WTC11 (cell line): ENCODE measurements at regions not wholly inside any gene's neighbourhood (a gene's known extent, or its start where the extent isn't known, plus 50 kb on each side); places are given as distances from the start of the nearest gene placed in this dataset.

ENCODE experiments used
- ATAC-seq: fragments of 200-7000 bp; cut with Tn5 transposase; 2 replicates; pipeline ENCODE4 v1.10.0; 2021; ENCODE audit warnings: mild to moderate bottlenecking, moderate library complexity
- CTCF ChIA-PET: fragments of 300-600 bp; sonication (Branson Sonifier 250); formaldehyde crosslinking; loops from one replicate; lab custom pipeline; 2021; ENCODE audit warnings: antibody characterized with exemption; lab: Charles Lee
- POLR2A ChIA-PET: fragments of 350-600 bp; sonication (Branson Sonifier 250); formaldehyde crosslinking; loops from one replicate; lab custom pipeline; 2021; ENCODE audit warnings: antibody characterized with exemption; lab: Charles Lee
- DNase-seq: peaks from one replicate; pipeline ENCODE4 v3.0.0; 2021; ENCODE audit warnings: low spot score
- H3K27ac Mint-ChIP-seq: 2 replicates; pipeline ENCODE4 v1.8.0; 2021; ENCODE audit warnings: mixed read lengths
- H3K27me3 Mint-ChIP-seq: 2 replicates; pipeline ENCODE4 v1.8.0; 2021; ENCODE audit warnings: low read depth, mild to moderate bottlenecking, moderate library complexity, mixed read lengths
- H3K36me3 Mint-ChIP-seq: 2 replicates; pipeline ENCODE4 v1.8.0; 2021; ENCODE audit warnings: mixed read lengths
- H3K4me1 Mint-ChIP-seq: 2 replicates; pipeline ENCODE4 v1.8.0; 2022; ENCODE audit warnings: mixed read lengths
- H3K4me3 Mint-ChIP-seq: 2 replicates; pipeline ENCODE4 v1.8.0; 2021; ENCODE audit warnings: mild to moderate bottlenecking, moderate library complexity, mixed read lengths
- H3K9me3 Mint-ChIP-seq: 2 replicates; pipeline ENCODE4 v1.8.0; 2021; ENCODE audit warnings: mixed read lengths
- CBFB ChIP-seq: sonication (generic); formaldehyde crosslinking; IDR thresholded peaks from 2 replicates; pipeline ENCODE4 v1.8.1; 2022; ENCODE audit warnings: mild to moderate bottlenecking, low read depth, missing genetic modification reagents
- CTCF ChIP-seq: fragments of 200-600 bp; IDR thresholded peaks from 2 replicates; pipeline ENCODE4 v1.8.0; 2022; ENCODE audit warnings: antibody characterized with exemption
- EMX1 ChIP-seq: fragments of 250-450 bp; sonication (Bioruptor Pico); IDR thresholded peaks from 2 replicates; pipeline ENCODE4 v1.8.0; 2021; ENCODE audit warnings: mild to moderate bottlenecking
- HMGA2 ChIP-seq: fragments of 250-450 bp; sonication (Bioruptor Pico); IDR thresholded peaks from 2 replicates; pipeline ENCODE4 v1.4.0; 2021; ENCODE audit warnings: mild to moderate bottlenecking, moderate library complexity
- KAT7 ChIP-seq: sonication (generic); formaldehyde crosslinking; IDR thresholded peaks from 2 replicates; pipeline ENCODE4 v1.8.1; 2023; ENCODE audit warnings: missing genetic modification reagents, mild to moderate bottlenecking, borderline replicate concordance
- NR2C2 ChIP-seq: sonication (generic); formaldehyde crosslinking; IDR thresholded peaks from 2 replicates; pipeline ENCODE4 v1.8.0; 2022; ENCODE audit warnings: mild to moderate bottlenecking, missing genetic modification reagents
- RELA ChIP-seq: sonication (generic); formaldehyde crosslinking; IDR thresholded peaks from 2 replicates; pipeline ENCODE4 v1.8.1; 2022; ENCODE audit warnings: missing genetic modification reagents, mild to moderate bottlenecking, borderline replicate concordance
- SMAD3 ChIP-seq: sonication (generic); formaldehyde crosslinking; IDR thresholded peaks from 2 replicates; pipeline ENCODE4 v1.8.0; 2022; ENCODE audit warnings: missing genetic modification reagents, mild to moderate bottlenecking, borderline replicate concordance
- SOX15 ChIP-seq: fragments of 250-450 bp; sonication (Bioruptor Pico); IDR thresholded peaks from 2 replicates; pipeline ENCODE4 v1.9.0; 2021; ENCODE audit warnings: mild to moderate bottlenecking
- ZBTB21 ChIP-seq: sonication (generic); formaldehyde crosslinking; IDR thresholded peaks from 2 replicates; pipeline ENCODE4 v1.8.1; 2023; ENCODE audit warnings: mild to moderate bottlenecking, missing genetic modification reagents, borderline replicate concordance
- ZNF138 ChIP-seq: sonication (generic); formaldehyde crosslinking; conservative IDR thresholded peaks from 2 replicates; pipeline ENCODE4 v1.8.1; 2022; ENCODE audit warnings: mild to moderate bottlenecking, moderate library complexity, missing genetic modification reagents
- ZNF281 ChIP-seq: sonication (generic); formaldehyde crosslinking; IDR thresholded peaks from 2 replicates; pipeline ENCODE4 v1.8.0; 2023; ENCODE audit warnings: mild to moderate bottlenecking, missing genetic modification reagents
- TF ChIP-seq, protein P1 (sequence below): fragments of 250-450 bp; sonication (Bioruptor Pico); IDR thresholded peaks from 2 replicates; pipeline ENCODE4 v1.9.0; 2021; ENCODE audit warnings: mild to moderate bottlenecking
- TF ChIP-seq, protein P2 (sequence below): fragments of 250-450 bp; sonication (Bioruptor Pico); IDR thresholded peaks from 2 replicates; pipeline ENCODE4 v2.1.2; 2022; ENCODE audit warnings: mild to moderate bottlenecking, moderate library complexity
- TF ChIP-seq, protein P3 (sequence below): sonication (generic); formaldehyde crosslinking; IDR thresholded peaks from 2 replicates; pipeline ENCODE4 v1.8.1; 2022; ENCODE audit warnings: mild to moderate bottlenecking, moderate library complexity, missing genetic modification reagents
- TF ChIP-seq, protein P4 (sequence below): sonication (generic); formaldehyde crosslinking; IDR thresholded peaks from 2 replicates; pipeline ENCODE4 v1.8.0; 2022; ENCODE audit warnings: missing genetic modification reagents

GRCh38 chr12:73083736-73084135 is 811.6 kb downstream of the TRHDE start:
- DNase-seq: no peak
- TF ChIP-seq, protein P1, sequence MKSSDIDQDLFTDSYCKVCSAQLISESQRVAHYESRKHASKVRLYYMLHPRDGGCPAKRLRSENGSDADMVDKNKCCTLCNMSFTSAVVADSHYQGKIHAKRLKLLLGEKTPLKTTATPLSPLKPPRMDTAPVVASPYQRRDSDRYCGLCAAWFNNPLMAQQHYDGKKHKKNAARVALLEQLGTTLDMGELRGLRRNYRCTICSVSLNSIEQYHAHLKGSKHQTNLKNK (CRISPR knock-in tag): no peak
- no peak for TF ChIP-seq ZBTB21 (CRISPR knock-in tag)
- TF ChIP-seq CBFB (CRISPR knock-in tag): no peak
- TF ChIP-seq CTCF: no peak
- TF ChIP-seq, all 79 proteins: peak for 0
- H3K4me1 Mint-ChIP-seq: peaks cover 2% of the 10 kb centered on the region; the same call in 1 of the 2 replicates
- no peak overlapping the region for H3K27ac Mint-ChIP-seq
- ChIA-PET CTCF (no interaction called here), POLR2A (no interaction called here)
- peaks cover 17% of the 10 kb centered on the region for H3K36me3 Mint-ChIP-seq
- no peak for ATAC-seq
- H3K27me3 Mint-ChIP-seq: no peaks in the 10 kb centered on the region; the same call in 1 of the 2 replicates
- H3K4me3 Mint-ChIP-seq: no peak overlapping the region
- H3K9me3 Mint-ChIP-seq: peaks cover 25% of the 10 kb centered on the region

- CTCF ChIA-PET: no interaction called here
- POLR2A ChIA-PET: no interaction called here
- Mint-ChIP-seq H3K27ac (no peak overlapping the region), H3K4me3 (no peak overlapping the region), H3K27me3 (no peaks in the 10 kb centered on the region), H3K4me1 (peaks cover 10% of the 10 kb centered on the region), H3K9me3 (peaks cover 2% of the 10 kb centered on the region; the same call in 1 of the 2 replicates), H3K36me3 (no peaks in the 10 kb centered on the region)
- no peak for TF ChIP-seq HMGA2 (CRISPR knock-in tag)
- no peak for TF ChIP-seq SMAD3 (CRISPR knock-in tag)
- TF ChIP-seq EMX1 (CRISPR knock-in tag): no peak
- TF ChIP-seq ZNF138 (CRISPR knock-in tag): no peak
- TF ChIP-seq NR2C2 (CRISPR knock-in tag): no peak
- no peak for TF ChIP-seq SOX15 (CRISPR knock-in tag)
- TF ChIP-seq, protein P2, sequence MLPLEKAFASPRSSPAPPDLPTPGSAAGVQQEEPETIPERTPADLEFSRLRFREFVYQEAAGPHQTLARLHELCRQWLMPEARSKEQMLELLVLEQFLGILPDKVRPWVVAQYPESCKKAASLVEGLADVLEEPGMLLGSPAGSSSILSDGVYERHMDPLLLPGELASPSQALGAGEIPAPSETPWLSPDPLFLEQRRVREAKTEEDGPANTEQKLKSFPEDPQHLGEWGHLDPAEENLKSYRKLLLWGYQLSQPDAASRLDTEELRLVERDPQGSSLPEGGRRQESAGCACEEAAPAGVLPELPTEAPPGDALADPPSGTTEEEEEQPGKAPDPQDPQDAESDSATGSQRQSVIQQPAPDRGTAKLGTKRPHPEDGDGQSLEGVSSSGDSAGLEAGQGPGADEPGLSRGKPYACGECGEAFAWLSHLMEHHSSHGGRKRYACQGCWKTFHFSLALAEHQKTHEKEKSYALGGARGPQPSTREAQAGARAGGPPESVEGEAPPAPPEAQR (CRISPR knock-in tag): no peak
- no peak for TF ChIP-seq KAT7 (CRISPR knock-in tag)
- TF ChIP-seq, protein P3, sequence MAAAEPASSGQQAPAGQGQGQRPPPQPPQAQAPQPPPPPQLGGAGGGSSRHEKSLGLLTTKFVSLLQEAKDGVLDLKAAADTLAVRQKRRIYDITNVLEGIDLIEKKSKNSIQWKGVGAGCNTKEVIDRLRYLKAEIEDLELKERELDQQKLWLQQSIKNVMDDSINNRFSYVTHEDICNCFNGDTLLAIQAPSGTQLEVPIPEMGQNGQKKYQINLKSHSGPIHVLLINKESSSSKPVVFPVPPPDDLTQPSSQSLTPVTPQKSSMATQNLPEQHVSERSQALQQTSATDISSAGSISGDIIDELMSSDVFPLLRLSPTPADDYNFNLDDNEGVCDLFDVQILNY: no peak
- TF ChIP-seq, protein P4, sequence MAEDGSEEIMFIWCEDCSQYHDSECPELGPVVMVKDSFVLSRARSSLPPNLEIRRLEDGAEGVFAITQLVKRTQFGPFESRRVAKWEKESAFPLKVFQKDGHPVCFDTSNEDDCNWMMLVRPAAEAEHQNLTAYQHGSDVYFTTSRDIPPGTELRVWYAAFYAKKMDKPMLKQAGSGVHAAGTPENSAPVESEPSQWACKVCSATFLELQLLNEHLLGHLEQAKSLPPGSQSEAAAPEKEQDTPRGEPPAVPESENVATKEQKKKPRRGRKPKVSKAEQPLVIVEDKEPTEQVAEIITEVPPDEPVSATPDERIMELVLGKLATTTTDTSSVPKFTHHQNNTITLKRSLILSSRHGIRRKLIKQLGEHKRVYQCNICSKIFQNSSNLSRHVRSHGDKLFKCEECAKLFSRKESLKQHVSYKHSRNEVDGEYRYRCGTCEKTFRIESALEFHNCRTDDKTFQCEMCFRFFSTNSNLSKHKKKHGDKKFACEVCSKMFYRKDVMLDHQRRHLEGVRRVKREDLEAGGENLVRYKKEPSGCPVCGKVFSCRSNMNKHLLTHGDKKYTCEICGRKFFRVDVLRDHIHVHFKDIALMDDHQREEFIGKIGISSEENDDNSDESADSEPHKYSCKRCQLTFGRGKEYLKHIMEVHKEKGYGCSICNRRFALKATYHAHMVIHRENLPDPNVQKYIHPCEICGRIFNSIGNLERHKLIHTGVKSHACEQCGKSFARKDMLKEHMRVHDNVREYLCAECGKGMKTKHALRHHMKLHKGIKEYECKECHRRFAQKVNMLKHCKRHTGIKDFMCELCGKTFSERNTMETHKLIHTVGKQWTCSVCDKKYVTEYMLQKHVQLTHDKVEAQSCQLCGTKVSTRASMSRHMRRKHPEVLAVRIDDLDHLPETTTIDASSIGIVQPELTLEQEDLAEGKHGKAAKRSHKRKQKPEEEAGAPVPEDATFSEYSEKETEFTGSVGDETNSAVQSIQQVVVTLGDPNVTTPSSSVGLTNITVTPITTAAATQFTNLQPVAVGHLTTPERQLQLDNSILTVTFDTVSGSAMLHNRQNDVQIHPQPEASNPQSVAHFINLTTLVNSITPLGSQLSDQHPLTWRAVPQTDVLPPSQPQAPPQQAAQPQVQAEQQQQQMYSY (CRISPR knock-in tag): no peak
- no peak for TF ChIP-seq ZNF281 (CRISPR knock-in tag)
- TF ChIP-seq RELA: no peak
- peak; percentile 85 for ATAC-seq
- DNase-seq: peak; percentile 10
Observed at GRCh38 chr12:73106296-73106695, 834.1 kb downstream of the TRHDE start.
